ENCODE measurements at regions not wholly inside any gene's neighbourhood (a gene's known extent, or its start where the extent isn't known, plus 50 kb on each side); places are given as distances from the start of the nearest gene placed in this dataset.

DNA sequence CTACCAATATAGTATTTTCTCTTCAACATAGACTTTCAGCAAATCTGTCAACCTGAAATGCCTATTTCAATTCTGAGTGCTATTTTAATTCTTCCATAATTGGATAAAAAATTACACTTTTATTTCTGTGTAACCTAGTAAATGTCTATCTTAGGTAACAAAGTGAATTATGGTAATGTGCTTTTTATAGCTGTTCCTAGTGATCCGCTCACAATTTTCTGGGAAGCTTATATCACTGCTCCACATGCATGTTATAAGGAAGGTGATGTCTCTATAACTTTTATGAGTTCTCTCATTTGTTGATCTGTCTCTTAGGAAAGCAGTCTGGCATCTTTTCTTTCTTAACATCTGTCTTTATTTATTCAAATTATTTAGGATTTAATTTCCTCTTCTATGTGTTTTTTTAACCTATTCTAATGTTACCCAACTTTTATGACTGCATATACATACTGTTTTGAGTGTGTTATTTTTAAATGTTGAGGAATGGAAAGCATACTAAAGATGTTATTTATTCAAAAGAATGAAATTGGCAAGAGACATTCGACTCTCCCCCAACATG is 777.1 kb upstream of the MDGA2 start:
- intact Hi-C loops (cut with micrococcal nuclease), result no loop called here

DNA sequence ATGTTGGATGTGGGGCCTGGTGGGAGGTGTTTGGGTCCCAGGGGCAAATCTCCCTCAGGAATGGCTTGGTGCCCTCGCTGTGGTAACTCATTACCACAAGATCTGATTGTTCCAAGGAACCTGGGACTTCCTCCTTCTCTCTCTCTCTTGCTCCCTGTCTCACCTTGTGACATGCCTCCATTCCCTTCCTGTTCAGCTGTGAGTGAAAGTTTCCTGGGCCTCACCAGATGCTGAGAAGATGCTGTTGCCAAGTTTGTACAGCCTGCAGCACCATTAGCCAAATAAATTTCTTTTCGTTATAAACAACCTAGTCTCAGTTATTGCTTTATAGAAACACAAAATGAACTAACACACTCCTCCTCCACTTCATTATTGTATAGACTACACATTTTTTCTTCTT is 759.8 kb upstream of the MDGA2 start:
- intact Hi-C loops (cut with micrococcal nuclease), result no loop called here

DNA sequence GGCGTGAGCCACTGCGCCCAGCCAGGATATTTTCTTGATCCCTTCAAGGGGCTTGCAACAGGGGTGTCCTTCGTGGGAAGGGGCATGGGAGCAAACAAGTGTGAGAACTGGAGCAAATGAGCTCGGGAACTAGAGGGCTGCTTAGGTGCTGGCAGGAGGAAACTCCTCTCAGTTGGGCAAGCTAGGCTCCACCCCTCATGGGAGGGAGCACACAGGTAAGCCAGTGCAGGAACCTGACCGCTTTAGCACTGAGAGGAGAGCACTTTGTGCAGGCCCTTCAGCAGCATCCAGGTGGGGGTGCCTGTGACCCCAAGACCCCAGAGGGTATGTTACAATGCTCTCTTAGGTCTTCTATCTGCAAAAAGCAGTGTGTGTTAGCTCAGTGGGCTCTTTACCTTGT is 755.4 kb upstream of the MDGA2 start:
- intact Hi-C loops (cut with micrococcal nuclease), result no loop called here

DNA sequence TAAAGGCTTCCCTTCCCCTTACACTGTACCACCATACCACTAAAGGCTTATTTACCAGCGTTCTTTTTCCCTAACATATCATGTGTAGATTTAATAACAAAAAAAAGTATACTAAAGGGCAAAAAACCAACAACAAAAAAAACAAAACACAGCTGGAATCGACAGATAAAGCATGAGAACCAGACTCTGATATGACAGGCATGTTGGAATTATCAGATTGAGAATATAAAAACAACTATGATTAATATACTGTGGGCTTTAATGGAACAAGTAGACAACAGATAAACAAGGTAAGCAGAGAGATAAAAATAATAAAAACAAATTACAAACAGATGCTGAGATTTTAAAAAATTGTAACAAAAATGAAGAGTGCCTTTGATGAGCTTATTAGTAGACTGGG is 754.1 kb upstream of the MDGA2 start:
- intact Hi-C loops (cut with micrococcal nuclease), result no loop called here

DNA sequence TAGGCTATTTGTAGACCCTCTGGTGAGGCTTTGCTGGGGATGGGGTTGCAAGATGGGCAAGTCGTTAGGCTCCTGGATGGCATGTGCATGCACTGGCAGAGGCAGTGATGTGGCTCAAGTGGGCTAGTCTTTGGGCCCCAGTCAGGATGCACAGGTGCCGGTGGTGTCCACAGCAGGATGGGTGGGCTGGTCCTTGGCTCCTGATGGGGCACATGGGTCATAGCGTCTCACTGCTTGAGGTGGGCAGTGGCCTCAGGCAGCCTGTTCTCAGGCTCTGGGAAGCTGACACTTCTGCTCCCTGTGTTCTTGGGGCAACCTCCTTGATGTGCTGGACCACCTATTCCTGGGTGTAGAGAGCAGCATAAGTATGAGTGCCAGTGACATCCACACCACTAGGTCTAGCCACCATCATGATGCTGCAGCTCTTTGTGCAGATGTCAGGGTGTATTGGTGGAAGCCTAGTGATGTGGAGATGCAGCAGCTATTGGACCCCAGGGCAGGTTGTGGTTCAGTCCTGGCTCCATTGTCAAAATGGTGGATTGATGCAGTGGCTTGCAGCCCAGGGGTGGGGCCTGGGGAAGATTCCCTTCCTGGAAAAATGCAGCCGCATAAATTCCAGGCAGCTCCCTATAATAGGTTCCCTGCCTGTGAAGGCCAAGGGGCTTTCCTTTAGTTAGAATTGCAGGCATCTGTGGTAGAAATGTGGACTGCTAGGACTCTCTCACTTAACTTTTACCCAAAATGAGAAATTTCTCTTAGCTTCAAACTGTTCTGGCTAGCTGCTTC is 742.5 kb upstream of the MDGA2 start:
- intact Hi-C loops (cut with micrococcal nuclease), result no loop called here

DNA sequence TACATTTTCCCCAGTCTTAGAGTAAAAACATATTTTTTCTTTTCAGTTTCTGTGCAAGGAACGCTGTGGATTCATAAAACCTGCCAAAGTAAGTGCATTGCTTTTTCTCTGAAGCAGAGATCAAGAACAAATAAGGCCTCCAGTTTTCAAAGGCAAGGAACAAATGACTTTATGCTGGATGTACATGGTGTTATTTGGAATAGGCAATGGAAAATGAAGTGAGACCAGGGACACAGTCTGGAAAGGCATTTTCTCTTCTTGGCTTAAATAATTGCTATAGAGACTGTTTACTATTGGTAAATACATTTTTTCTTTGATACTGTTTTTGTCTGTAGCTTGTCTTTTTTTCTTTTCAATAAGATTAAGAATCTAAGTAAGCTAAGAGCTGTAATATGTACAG is 725.9 kb upstream of the MDGA2 start:
- intact Hi-C loops (cut with micrococcal nuclease), result no loop called here

DNA sequence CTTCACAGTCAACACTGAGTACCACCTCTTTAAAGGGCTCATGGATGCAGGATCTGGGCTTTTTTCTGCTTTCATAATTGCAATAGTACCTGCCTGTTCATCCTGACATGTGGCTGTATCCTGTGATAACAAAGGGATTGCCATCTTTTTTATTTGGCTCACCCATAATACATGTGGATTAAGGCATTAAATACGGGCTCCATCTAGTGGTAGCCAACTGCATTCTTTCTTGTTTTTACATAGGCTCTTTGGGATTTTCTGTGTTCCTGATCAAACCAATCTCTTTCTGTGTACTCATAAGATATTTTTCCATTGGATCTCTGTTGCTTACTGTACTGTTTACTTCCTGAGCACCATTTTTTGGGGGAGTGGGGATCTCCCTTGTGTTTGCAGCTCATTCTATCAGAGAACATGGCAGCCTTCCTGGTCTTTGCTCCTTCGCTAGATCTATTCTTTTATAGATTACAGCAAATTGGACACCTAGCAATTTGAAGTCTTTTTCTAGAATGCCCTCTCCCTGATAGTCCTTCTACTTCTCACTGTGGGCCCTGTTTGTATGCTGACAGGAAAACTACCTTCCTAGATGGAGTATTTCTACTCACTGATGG is 723.4 kb upstream of the MDGA2 start:
- intact Hi-C loops (cut with micrococcal nuclease), result no loop called here

DNA sequence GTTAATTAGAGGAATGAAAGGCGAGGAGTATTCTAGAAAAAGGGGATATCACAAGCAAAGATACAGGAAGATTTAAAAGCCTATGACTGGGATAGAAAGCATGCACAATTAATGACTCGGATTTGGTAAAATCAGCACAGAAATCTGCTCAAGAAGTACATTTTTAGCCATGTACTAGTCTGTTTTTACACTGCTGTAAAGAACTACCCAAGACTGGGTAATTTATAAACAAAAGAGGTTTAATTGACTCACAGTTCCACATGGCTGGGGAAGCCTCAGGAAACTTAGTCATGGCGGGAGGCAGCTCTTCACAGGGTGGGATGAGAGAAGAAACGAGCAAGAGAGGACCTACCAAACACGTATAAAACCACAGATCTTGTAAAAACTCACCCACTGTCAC is 716.3 kb upstream of the MDGA2 start:
- intact Hi-C loops (cut with micrococcal nuclease), result no loop called here

DNA sequence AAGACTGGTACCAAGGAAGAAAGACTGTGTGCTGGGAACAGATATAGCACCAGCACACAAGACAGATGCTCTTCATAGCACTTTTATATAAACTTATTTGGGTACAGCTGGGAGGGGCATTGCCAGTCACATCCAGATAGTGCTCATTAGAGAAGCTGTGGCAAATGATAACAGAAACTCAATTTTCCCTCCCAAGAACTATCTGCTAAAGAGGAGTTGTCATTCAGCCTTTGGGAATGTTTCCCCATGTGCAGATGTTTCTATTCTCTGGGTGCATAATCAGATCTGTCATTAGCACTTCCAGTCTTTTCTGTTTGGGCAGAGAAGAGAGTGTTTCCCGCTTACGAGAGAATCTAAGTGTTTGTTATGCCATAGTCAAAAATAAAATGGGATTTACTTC is 714.9 kb upstream of the MDGA2 start:
- intact Hi-C loops (cut with micrococcal nuclease), result no loop called here

DNA sequence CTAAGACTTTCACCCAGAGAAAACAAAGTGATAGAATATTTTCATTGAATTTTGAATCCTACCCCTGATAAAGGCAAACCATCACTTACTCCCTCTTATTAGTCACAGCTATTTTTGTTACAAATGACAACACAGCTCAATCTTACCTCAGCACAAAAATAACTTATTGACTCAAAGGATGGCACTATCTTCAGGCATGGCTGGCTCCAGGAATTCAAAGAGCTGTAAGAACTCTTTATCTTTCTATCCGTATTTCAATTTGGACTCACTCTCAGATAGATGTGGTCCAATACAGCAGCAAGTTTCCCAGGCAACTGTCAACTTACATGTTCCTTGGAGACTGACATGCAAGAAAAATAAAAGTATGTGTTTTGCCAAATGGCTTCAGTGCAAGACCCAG is 709.4 kb upstream of the MDGA2 start:
- intact Hi-C loops (cut with micrococcal nuclease), result no loop called here

DNA sequence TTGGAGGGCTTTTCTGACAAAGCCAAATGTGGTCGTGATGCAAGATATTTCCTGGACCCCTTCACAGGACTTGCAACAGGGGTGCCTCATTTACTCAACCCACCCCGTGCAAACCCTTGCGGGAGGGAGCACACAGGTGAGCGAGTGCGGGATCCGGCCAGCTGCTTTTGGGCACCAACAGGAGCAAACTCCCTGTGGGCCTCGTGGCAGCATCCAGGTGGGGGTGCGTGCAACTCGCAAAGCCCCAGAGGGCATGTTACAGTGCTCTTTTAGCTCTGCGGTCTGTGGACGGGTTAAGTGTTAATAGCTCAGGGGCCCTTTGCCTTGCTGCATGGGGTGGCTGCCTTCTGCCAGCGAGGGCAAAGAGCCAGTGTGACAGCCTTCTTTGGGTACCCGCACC is 707.6 kb upstream of the MDGA2 start:
- intact Hi-C loops (cut with micrococcal nuclease), result no loop called here

DNA sequence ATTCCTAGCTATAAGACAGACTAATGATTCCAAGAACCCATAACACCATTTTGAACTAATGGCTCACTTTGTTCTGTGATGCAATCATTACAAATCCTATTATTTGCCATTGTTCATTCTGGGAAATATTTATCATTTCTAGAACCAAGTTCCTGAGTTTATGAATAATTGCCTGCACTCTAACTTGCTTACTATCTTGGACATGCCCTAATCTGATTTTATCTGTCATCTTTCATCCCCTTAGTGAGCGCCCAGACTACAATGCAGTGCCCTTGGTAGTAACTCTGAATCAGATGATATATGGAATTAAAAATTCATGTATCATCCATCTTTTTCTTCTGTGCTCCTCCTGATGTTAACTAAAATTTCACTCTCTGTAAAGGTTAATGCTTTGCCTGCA is 703.1 kb upstream of the MDGA2 start:
- intact Hi-C loops (cut with micrococcal nuclease), result no loop called here

DNA sequence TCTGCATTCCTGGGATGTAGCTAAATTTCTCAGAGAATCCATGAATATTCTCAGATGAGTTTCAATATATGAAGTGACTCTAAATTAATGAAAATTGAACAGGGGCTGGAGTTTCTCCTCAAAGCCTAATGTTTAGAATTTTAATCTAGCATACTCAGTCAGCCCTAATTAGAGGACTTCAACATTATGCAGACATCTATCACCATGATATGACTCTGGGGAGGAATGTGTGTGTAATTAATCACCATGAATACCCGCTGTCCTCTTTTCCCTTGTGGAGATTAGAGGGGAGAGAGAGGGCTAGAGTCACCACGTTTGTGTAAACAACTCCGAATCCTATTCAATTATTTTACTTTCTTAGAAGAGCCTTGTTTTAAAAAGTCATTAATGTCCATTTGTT is 698.6 kb upstream of the MDGA2 start:
- intact Hi-C loops (cut with micrococcal nuclease), result no loop called here

DNA sequence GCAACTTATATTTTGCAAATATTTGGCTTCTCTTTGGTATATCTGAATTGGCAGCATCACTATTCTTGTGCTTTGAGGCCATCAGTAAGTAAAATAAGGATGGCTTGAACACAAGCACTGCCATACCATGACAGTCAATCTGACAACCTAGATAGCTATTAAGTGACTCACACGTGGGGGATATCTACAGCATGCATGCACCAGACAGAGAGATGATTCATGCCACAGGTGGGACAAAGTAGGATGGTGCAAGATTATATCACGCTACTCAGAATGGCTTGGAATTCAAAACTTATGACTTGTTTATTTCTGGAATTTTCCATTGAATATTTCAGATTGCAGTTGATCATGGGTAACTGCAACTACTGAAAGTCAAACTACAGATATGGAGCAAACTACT is 675.6 kb upstream of the MDGA2 start:
- intact Hi-C loops (cut with micrococcal nuclease), result no loop called here

DNA sequence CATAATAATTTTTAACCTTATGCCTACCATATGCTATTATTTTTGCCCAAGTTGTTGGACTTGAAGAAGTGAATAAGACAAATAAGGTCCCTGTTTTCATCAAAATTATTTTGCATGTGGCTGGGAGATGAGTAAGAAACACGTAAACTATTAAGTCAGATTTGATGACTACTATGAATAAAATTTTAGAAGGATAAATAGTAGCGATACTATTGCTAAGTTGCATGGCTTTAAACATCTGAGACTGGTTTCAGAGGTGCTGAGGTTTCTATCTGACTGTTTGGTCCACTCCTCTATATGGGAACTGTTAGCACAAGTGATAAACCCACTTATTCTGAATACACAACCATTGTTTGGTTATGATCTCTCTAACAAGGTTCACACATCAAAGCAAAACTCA is 674.3 kb upstream of the MDGA2 start:
- intact Hi-C loops (cut with micrococcal nuclease), result no loop called here

DNA sequence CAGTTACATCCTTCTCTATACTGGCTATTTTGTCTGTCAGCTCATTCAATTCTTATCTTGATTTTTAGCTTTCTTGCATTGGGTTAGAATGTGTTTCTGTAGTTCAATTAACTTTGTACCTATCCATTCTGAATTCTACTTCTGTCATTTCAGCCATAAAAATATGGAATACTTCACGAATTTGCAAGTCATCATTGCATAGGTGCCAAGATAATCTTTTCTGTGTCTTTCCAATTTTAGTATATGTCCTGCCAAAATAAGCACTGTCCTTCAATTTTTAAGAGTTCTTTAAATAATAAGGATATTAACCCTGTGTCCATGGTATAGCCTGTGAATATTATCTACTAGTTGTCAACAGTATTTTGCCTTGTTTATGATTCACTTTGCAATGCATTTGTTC is 665.7 kb upstream of the MDGA2 start:
- intact Hi-C loops (cut with micrococcal nuclease), result no loop called here

DNA sequence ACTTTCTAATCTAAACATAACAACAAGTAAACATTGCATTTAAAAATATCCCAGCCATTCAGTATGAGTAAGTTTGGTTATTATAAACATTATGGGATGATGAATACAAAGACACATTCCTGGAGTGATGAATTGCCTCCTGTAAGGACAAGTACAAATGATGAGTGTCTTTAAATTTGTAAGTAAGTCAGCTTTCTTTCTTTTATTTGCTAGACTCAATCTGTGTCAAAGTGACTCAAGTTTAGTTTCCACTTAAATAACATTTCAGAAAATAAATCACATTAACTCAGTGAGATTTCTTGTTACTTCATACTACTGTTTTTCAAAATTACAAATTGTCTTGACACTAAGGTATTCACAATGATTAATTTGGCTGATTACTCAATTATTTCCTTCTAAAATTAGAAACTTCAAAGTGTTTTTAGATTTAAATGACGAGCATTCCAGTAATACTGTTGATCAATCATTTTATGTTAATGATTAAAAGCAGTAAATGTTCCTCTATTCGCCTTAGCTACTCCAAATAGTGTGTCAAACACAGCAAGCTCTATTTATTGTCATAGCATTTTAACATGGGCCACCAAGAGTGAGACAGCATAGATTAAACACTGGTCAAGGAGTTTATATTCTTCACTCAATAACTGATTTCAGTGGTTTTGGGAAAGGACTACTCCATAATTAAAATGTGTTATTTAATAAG is 658.0 kb upstream of the MDGA2 start:
- intact Hi-C loops (cut with micrococcal nuclease), result no loop called here

DNA sequence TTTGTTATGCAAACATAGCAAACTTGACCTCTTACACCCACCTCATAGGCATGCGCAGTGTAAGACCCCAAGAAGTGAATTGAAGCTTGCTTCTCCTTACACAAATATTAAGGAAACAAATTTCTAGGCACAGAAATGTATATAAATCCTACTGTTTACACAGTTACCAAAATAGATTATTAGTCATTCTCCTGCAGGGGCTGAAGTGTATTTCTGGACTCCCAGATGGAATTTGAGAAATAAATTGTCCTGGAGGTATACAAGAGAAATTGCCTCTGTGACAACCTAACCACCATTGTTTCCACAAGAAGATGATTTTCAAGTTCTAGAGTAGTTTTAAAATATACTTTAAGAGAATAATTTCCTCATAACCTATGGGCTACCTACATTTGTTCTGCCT is 656.0 kb upstream of the MDGA2 start:
- intact Hi-C loops (cut with micrococcal nuclease), result no loop called here

DNA sequence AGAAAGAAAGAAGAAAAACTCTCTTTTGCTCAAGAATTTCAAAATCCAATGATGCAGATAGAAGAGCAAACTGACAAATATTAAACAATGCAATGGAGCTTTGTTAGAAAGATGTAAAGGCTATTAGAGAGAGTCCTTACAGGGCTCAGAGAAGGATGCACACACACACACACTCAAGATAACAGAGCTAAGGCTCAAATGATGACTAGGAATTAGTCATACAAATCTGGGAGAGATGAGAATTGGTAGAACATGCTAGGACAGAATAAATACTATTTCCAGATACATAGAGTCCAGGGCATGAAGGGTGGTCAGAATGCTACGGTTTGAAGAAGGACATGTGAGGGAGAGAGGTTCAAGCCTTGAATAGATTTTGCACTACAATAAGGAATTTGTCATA is 650.1 kb upstream of the MDGA2 start:
- intact Hi-C loops (cut with micrococcal nuclease), result no loop called here

DNA sequence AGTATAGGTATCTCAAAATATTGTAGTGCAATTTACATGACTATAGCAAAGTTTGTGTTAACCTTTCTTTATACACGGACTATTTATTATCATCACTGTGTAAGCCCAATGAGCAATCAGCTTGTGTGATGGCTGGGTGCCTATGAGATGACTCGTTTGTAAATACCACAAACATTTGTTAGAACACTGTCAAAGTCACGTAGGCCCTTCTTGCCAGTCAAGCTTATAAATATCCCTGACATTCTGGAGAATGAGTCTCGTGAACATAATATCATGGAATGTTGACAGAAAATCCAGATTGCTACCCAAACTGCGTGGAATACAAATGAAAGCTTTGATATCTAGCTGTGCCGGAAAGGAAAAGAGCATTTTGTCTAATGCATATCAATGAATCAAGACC is 648.3 kb upstream of the MDGA2 start:
- intact Hi-C loops (cut with micrococcal nuclease), result no loop called here

DNA sequence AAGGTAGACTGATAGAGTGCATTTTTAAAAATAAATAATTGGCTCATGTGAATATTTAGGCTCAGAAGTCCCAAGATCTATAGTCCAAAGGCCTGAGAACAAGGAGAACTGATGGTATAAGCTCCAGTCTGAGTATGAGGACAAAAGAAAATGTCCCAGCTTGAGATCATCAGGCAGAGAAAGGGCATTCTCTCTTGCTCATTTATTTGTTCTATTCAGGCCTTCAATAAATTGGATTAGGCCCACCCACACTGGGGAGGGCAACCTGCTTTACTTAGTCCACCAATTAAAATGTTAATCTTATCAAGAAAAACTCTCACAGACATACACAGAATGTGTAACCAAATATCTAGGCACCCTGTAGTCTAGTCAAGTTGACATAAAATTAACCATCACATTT is 644.4 kb upstream of the MDGA2 start:
- intact Hi-C loops (cut with micrococcal nuclease), result no loop called here

DNA sequence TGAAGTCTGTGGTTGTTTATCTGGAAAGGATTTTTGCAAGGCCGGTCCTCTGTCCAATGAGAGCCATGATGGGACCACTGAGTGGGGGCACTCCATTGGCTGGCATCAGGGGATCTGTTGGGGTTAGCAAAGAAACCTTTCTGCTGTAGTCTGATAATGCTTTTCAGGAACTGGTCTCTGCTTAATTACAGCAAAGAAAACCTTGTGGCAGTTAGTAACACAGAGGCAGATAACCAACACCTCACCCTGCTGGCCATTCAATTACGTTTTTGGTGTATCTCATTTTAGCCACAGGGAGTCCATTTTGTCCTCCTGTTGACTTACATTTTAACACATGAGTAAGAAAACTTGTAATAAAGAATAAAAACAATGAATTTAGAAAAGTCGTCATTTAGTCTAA is 629.3 kb upstream of the MDGA2 start:
- intact Hi-C loops (cut with micrococcal nuclease), result no loop called here

DNA sequence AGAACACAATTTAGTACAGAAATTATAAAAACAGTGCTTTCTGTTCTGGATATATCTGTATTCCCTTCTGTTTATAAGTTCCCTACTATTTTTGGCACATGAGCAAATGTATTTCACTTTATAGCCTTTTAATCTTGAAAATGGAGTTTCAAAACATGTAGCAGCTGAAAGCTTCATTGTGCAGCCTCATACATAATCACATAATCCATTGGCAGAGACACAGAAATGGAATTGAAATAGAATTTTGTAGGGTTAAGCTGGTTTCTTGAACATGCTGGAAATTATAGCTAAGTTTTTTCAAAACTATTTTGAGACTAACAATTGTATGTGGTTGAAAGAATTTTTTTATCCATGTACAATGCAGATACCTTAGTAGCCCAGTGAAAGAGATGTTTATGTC is 614.3 kb upstream of the MDGA2 start:
- intact Hi-C loops (cut with micrococcal nuclease), result no loop called here

Data from T-helper 1 cell treated with Interleukin-12 subunit alpha and Interleukin-12 subunit beta and Interleukin-4 antibody, amounts not matched to agents 30 ng/mL and 1 ng/mL, for 36 hours (primary cell).